ENCODE measurements at regions not wholly inside any gene's neighbourhood (a gene's known extent, or its start where the extent isn't known, plus 50 kb on each side); places are given as distances from the start of the nearest gene placed in this dataset.

- TF ChIP-seq IRF3 (IDR thresholded peaks at IDR 0.05; ENCODE audit: low read depth, low read length) = no peak
- no peak for TF ChIP-seq CTCF (IDR thresholded peaks at IDR 0.05)
- TF ChIP-seq MEF2A (IDR thresholded peaks at IDR 0.05; ENCODE audit: borderline replicate concordance, low read depth) = no peak
- no peak for TF ChIP-seq TEAD4 (IDR thresholded peaks at IDR 0.05; ENCODE audit: borderline replicate concordance, insufficient read depth)
- TF ChIP-seq POLR2AphosphoS5 (IDR thresholded peaks at IDR 0.05; ENCODE audit: low read depth, low read length) = no peak
- TF ChIP-seq YY1 (IDR thresholded peaks at IDR 0.05; ENCODE audit: low read depth) = no peak
Observed at GRCh38 chr2:208725280-208725679, 318.7 kb downstream of the PTH2R start.

All from SK-N-SH (cell line).